ENCODE measurements at regions not wholly inside any gene's neighbourhood (a gene's known extent, or its start where the extent isn't known, plus 50 kb on each side); places are given as distances from the start of the nearest gene placed in this dataset.
"Not testable (repeated sequence)": the region's sequence is repeated elsewhere in the genome, so short reads cannot be mapped to it uniquely, and the experiment has no call there.

- TF ChIP-seq, protein P1, sequence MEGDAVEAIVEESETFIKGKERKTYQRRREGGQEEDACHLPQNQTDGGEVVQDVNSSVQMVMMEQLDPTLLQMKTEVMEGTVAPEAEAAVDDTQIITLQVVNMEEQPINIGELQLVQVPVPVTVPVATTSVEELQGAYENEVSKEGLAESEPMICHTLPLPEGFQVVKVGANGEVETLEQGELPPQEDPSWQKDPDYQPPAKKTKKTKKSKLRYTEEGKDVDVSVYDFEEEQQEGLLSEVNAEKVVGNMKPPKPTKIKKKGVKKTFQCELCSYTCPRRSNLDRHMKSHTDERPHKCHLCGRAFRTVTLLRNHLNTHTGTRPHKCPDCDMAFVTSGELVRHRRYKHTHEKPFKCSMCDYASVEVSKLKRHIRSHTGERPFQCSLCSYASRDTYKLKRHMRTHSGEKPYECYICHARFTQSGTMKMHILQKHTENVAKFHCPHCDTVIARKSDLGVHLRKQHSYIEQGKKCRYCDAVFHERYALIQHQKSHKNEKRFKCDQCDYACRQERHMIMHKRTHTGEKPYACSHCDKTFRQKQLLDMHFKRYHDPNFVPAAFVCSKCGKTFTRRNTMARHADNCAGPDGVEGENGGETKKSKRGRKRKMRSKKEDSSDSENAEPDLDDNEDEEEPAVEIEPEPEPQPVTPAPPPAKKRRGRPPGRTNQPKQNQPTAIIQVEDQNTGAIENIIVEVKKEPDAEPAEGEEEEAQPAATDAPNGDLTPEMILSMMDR (IDR thresholded peaks at IDR 0.05) = no peak
- ATAC-seq (ENCODE audit: low FRiP score) (no peak), DNase-seq (ENCODE audit: low spot score) (no peak)
Observed at GRCh38 chr2:208607694-208608093, 201.1 kb downstream of the PTH2R start.

- TF ChIP-seq, protein P1 (IDR thresholded peaks at IDR 0.05) = no peak
- DNase-seq (ENCODE audit: low spot score) (no peak), ATAC-seq (ENCODE audit: low FRiP score) (no peak)
Observed at GRCh38 chr2:208608122-208608835, 201.7 kb downstream of the PTH2R start.

DNA sequence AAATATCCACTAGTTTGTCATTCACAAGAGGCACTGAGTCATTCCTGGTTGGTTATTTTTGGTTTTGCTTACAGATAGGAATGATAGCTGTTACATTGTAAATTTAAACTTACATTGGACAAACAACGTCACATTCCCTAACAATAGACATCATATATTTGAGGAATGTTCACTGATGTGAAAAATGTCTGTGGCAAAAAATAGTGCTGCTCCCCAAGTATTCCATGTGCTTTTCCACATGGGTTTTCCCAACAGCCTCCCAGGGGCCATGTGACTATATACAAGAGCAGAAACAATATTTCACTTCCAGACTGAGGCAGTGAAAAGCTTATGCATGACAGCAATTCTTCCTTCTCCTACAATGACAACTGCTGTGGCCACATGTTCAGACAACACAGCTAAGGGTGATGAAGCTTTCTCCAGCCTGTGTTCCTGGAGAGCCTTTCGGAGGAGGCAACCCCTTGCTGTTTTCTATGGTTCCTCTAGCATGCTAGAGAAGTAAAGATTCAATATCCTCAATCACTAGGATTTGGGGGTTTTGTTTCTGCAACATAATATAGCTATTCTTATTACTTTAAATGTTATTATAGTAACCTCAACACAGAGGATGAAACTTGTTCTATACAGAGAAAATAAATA, 202.7 kb downstream of the PTH2R start:
- no peak for DNase-seq (ENCODE audit: low spot score)
- ATAC-seq (ENCODE audit: low FRiP score) = no peak
- TF ChIP-seq, protein P1 (IDR thresholded peaks at IDR 0.05) = no peak

DNA sequence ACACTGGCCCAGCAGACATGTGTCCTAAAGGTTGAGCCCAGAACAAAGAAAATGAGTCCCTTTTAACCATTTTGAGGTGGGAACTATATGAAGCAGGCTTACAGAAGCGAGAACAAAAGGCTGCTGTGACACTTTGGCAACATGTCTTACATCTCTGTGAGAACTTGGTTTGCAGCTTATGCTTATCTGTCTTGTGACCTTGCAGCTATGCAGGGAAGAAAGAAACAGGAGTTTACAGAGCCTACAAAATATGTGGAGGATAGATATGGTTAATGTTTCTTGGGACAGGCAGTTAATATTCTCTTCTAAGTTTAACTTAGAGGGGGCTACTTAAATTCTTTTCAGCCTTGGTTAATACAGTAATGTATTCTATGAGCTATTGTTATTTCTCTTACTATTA, 209.1 kb downstream of the PTH2R start:
- not testable (repeated sequence) for DNase-seq (ENCODE audit: low spot score); ATAC-seq (ENCODE audit: low FRiP score)

GRCh38 chr2:208618220-208618619, 211.6 kb downstream of the PTH2R start:
- TF ChIP-seq, protein P1 (IDR thresholded peaks at IDR 0.05) = no peak
- ATAC-seq (ENCODE audit: low FRiP score) = no peak
- DNase-seq (ENCODE audit: low spot score) = no peak

DNA sequence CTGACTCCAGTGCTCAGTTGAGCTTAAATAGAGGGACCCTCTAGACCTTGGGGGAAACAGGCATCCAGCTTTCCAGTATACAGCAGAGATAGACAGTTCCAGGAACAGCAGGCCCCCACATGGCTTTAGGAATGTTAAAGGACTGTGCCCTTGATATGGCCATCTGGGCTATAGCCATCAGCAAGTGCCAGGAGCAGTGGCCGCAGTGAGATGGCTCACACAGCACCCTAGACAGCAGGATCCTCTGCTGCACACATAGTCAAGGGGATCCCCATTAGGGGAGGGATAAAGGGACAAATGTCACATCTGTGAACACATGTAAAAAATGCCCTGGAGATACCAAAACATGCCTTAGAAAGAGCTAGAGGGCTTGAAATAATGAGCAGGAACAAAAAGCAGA, 213.4 kb downstream of the PTH2R start:
- DNase-seq (ENCODE audit: low spot score) (no peak), ATAC-seq (ENCODE audit: low FRiP score) (no peak)
- TF ChIP-seq, protein P1 (IDR thresholded peaks at IDR 0.05) = no peak

GRCh38 chr2:208620487-208620978, 213.9 kb downstream of the PTH2R start:
- DNase-seq (ENCODE audit: low spot score) = no peak
- TF ChIP-seq, protein P1 (IDR thresholded peaks at IDR 0.05) = no peak
- ATAC-seq (ENCODE audit: low FRiP score) = no peak

Measured in omental fat pad (tissue), 3 donors.